NCI-H345 treated with DMSO at 0.1 percent for 48 hours (cell line): ENCODE measurements at regions not wholly inside any gene's neighbourhood (a gene's known extent, or its start where the extent isn't known, plus 50 kb on each side); places are given as distances from the start of the nearest gene placed in this dataset.

Experiments used
- DNase-seq: peaks from one replicate; lab custom pipeline; 2025; ENCODE audit not compliant: unreplicated experiment; lab: John Stamatoyannopoulos, UW

GRCh38 chr9:28883234-28883633 is 1310.0 kb upstream of the C9orf72 start:
- no peak for DNase-seq

- DNase-seq = no peak
Observed at GRCh38 chr9:28887188-28887884, 1314.1 kb upstream of the C9orf72 start.

GRCh38 chr9:28888806-28889205 is 1315.5 kb upstream of the C9orf72 start:
- no peak for DNase-seq

- DNase-seq = no peak
Observed at GRCh38 chr9:28892538-28892937, 1319.3 kb upstream of the C9orf72 start.

GRCh38 chr9:28899267-28899666 is 1326.0 kb upstream of the C9orf72 start:
- DNase-seq = no peak

GRCh38 chr9:28899926-28900325 is 1326.6 kb upstream of the C9orf72 start:
- no peak for DNase-seq

GRCh38 chr9:28900406-28900805 is 1327.1 kb upstream of the C9orf72 start:
- no peak for DNase-seq

GRCh38 chr9:28909526-28909925 is 1336.2 kb upstream of the C9orf72 start:
- no peak for DNase-seq

GRCh38 chr9:28912621-28913020 is 1339.3 kb upstream of the C9orf72 start:
- DNase-seq = no peak

GRCh38 chr9:28915202-28915930 is 1342.1 kb upstream of the C9orf72 start:
- no peak for DNase-seq

GRCh38 chr9:28916348-28916747 is 1343.1 kb upstream of the C9orf72 start:
- no peak for DNase-seq

GRCh38 chr9:28921857-28922500 is 1348.7 kb upstream of the C9orf72 start:
- DNase-seq = no peak

- DNase-seq = no peak
Observed at GRCh38 chr9:28922891-28923290, 1349.6 kb upstream of the C9orf72 start.

GRCh38 chr9:28923351-28923750 is 1350.1 kb upstream of the C9orf72 start:
- no peak for DNase-seq

- no peak for DNase-seq
Observed at GRCh38 chr9:28925157-28925556, 1351.9 kb upstream of the C9orf72 start.

GRCh38 chr9:28926306-28926705 is 1353.0 kb upstream of the C9orf72 start:
- DNase-seq = no peak

- no peak for DNase-seq
Observed at GRCh38 chr9:28927691-28928090, 1354.4 kb upstream of the C9orf72 start.

- DNase-seq = no peak
Observed at GRCh38 chr9:28929433-28929832, 1356.2 kb upstream of the C9orf72 start.

GRCh38 chr9:28930766-28931165 is 1357.5 kb upstream of the C9orf72 start:
- DNase-seq = no peak

- no peak for DNase-seq
Observed at GRCh38 chr9:28934111-28934510, 1360.8 kb upstream of the C9orf72 start.

GRCh38 chr9:28938981-28939380 is 1365.7 kb upstream of the C9orf72 start:
- no peak for DNase-seq

GRCh38 chr9:28941856-28942255 is 1368.6 kb upstream of the C9orf72 start:
- DNase-seq = no peak
